Neural cell (in vitro differentiated cells): ENCODE measurements at regions not wholly inside any gene's neighbourhood (a gene's known extent, or its start where the extent isn't known, plus 50 kb on each side); places are given as distances from the start of the nearest gene placed in this dataset.

ENCODE experiments used
- REST ChIP-seq: IDR thresholded peaks from 2 replicates; pipeline ENCODE4 v1.6.1; 2012; ENCODE audit warnings: borderline replicate concordance
- TF ChIP-seq, protein P1 (sequence below): fragments of 450-650 bp; IDR thresholded peaks from 2 replicates; pipeline ENCODE4 v1.5.1; 2014; ENCODE audit warnings: antibody characterized with exemption, mild to moderate bottlenecking, moderate library complexity; ENCODE audit not compliant: poor library complexity, severe bottlenecking

- TF ChIP-seq REST: no peak
- TF ChIP-seq, protein P1, sequence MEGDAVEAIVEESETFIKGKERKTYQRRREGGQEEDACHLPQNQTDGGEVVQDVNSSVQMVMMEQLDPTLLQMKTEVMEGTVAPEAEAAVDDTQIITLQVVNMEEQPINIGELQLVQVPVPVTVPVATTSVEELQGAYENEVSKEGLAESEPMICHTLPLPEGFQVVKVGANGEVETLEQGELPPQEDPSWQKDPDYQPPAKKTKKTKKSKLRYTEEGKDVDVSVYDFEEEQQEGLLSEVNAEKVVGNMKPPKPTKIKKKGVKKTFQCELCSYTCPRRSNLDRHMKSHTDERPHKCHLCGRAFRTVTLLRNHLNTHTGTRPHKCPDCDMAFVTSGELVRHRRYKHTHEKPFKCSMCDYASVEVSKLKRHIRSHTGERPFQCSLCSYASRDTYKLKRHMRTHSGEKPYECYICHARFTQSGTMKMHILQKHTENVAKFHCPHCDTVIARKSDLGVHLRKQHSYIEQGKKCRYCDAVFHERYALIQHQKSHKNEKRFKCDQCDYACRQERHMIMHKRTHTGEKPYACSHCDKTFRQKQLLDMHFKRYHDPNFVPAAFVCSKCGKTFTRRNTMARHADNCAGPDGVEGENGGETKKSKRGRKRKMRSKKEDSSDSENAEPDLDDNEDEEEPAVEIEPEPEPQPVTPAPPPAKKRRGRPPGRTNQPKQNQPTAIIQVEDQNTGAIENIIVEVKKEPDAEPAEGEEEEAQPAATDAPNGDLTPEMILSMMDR: no peak
Observed at GRCh38 chr21:16594191-16594590, 864.4 kb downstream of the USP25 start.
